SK-MEL-5 (cell line): ENCODE measurements at regions not wholly inside any gene's neighbourhood (a gene's known extent, or its start where the extent isn't known, plus 50 kb on each side); places are given as distances from the start of the nearest gene placed in this dataset.
"Not testable (repeated sequence)": the region's sequence is repeated elsewhere in the genome, so short reads cannot be mapped to it uniquely, and the experiment has no call there.

ENCODE experiments used
- DNase-seq: peaks from one replicate; pipeline ENCODE4 v3.0.0-alpha.2; 2016; ENCODE audit warnings: low read depth, low spot score
- in situ Hi-C: cut with HindIII; loops from 2 replicates; pipeline ENCODE4 v1.10.0; 2016; ENCODE audit warnings: low sequenced_read_pairs, high pct_unique_total_duplicates, low pct_unique_long_range_greater_than_20kb

DNA sequence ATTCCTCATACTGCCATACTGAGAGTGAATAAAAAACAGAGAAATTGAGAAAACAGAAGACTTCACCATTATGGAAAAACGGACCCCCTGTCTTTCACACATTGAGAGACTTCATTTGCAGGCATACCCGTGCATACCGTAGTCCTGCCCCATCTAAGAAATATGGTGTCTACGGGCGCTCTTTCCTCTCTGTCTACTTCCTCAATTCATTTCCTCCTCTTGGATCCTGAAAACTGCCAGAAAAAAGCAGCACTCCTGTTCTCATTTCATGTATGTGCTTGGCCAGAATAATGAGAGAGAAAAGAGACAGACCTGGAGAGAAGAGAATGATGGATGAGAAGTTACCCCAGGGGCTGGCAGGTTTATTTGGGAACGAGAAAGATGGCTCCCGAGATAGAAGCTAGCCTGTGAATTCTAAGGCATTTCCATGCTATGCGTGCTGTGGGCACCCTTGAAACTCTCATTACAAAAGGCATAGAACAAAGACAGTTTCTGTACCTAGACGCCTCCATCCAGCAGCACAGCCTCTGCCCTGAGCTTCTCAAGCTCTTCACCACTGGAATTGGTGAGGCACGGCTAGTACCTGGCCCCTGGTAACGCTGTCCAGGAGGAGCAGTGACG is 62.5 kb upstream of the EPHB3 start:
- in situ Hi-C loops: no loop called here
- DNase-seq: no peak

DNA sequence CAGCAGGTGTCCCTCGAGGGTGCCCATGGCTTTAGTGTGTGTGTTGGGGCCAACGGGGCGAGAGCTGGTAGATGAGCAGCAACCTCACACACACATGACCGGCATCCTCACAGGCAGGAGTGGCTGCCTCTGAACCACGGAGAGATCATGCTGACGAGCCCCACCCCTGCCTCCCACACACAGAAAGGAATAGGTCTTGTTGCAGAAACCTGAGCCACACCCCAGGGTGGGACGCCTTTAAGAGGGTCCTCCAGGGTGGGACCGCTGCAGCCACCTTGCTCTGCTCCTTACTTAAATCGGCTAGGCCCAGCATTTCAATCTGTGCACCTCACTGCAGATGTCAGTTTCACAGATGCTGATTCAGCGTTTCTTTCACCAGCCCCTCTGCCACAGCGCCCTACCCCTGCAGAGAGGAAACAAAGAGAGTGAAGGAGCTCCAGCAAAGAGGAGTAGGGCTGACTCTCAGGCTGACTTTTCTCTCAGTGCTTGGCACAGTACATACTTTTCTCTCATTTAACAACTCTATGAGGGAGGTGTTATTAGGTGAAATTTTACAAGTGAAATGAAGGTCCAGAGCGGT is 61.2 kb upstream of the EPHB3 start:
- in situ Hi-C loops: no loop called here
- no peak for DNase-seq

DNA sequence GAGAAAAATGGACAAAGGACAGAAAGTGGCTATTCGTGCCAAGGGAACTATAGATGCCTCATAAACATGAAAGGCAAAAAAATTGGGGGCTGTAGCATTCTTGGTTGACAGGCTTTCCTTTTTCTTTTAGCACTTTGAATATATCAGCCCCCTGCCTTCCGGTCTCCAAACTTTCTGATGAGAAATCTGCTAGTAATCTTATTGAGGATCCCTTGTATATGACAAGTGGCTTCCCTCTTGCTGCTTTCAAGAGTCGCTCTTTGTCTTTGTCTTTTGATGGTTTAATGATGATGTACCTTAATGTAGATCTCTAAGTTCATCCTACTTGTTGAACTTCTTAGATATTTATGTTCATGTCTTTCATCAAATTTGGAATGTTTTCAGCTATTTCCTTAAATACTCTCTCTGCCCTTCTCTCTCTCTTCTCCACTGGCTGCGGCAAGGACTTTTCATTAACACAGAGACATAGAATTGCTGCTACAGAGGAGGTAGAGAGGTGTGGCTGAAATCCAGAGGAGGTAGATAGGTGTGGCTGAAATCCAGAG is 59.4 kb upstream of the EPHB3 start:
- in situ Hi-C loops: no loop called here
- no peak for DNase-seq

DNA sequence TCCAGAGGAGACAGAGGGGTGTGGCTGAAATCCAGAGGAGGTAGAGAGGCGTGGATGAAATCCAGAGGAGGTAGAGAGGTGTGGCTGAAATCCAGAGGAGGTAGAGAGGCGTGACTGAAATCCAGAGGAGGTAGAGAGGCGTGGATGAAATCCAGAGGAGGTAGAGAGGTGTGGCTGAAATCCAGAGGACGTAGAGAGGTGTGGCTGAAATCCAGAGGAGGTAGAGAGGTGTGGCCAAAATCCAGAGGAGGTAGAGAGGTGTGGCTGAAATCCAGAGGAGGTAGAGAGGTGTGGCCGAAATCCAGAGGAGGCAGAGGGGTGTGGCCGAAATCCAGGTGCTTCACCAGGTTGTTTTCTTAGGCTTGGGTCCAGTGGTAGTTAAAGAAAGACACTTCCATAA is 58.7 kb upstream of the EPHB3 start:
- DNase-seq, in situ Hi-C loops: not testable (repeated sequence)

DNA sequence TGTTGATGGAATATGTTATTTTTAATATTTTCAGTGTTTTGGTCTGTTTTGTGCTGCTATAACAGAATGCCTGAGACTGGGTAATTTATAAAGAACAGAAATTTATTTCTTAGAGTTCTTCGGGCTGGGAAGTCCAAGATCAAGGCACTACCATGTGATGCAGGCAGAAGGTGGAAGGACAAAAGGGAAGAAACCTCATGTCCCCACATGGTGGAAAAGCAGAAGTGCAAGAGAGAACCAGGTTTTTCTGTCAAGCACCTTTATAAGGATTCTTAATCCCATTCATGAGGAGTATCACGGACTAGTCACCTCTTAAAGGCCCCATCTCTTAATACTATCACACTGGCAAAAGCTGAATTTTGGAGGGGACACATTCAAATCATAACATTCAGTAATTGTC is 57.9 kb upstream of the EPHB3 start:
- in situ Hi-C loops: no loop called here
- no peak for DNase-seq

DNA sequence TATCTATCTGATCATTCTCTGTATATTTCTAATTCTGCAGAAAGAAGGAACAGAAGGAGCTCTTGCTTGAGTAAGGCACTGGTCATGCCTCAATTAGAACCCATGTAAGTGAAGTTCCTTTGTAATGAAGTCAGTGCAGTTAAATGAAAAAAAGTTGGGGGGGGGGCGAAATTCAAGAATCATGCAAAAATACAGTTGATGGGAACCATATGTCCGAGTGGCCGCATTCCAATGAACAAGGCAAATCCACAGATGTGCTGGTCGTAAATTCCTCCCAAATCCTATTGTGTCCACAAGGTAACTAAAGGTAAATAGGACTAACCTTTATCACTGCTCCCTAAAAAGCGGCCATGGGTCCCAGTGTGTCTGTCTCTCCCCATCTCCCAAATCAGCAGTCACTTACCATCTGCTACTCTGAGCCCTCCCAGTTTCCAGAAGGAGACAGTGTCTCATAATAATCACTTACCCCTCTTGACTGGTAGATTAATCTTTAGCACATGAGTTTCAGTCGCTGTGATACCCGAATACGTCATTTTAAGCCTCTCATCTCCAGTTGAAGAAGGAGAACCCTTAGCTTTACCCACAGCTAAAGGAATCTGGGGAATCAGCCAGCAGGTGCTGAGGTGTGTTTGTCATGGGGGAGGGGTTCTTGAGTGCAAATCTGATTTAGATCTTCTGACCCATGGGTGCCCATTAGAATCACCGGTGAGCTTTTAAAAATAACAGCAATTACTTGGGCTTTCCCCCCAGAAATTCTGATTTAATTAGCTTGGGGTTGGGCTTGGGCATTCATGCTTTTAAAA is 56.3 kb upstream of the EPHB3 start:
- no peak for DNase-seq
- in situ Hi-C loops: no loop called here

DNA sequence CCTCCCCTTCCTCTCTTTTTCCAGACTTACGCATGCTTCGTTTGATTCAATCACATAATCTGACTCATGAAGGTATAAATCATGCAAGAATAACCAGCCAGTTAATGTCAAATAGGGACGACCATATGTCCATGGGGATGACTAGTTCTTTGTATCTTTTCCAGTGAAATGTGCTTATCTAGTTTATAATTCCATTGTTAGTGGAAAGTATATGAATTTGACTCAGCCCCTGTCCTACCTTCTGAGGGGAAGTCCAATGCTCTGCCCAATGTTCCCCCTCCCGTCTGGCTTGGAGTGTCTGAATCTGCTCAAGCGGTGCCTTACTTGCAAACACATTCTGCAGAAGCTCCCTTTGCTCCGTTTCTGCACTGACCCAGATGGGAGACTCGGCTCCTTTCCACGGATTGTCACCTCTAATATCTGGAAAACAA is 55.0 kb upstream of the EPHB3 start:
- DNase-seq: no peak
- in situ Hi-C loops: no loop called here

DNA sequence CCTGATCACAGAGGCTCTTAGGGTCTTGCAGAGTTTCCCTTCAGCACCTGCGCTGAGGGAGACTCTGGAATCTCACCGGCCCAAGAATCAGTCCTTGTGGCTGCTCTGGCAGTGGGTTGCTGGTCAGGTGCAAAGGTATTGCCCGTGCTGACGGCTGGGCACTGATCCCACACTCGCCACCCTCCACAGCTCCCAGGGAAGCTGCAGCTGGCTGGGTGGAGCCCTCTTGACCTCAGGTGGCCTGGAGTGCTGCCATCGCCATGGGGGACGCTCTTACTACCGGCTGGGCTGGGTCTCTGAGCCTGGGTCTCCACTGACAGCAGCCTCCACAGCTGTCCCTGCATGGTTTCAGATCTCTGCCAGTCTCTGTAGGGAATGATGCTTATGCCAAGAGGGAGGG is 52.6 kb upstream of the EPHB3 start:
- no peak for DNase-seq
- in situ Hi-C loops: no loop called here

DNA sequence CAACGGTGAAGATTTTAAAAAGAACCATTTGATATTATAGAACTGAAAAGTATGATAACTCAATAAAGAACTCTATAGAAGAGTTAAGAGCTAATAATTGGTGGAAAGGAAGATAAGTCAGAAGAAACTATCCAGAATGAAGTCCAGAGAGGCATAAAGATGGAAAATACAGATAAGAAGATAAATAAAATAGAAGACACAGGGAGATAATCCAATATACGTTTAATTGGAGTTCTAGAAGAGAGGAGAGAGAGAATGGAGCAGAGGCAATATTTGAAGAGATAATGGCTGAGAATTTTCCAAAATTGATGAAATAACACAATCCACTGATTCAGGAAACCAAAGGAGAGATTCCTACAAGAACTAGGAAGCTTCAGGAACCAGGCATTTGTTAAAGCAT is 49.8 kb upstream of the EPHB3 start:
- no peak for DNase-seq
- in situ Hi-C loops: no loop called here
